AG09309 (cell line): ENCODE measurements at regions not wholly inside any gene's neighbourhood (a gene's known extent, or its start where the extent isn't known, plus 50 kb on each side); places are given as distances from the start of the nearest gene placed in this dataset.

Experiments used
- DNase-seq: peaks from one replicate; pipeline ENCODE4 v3.0.0-alpha.2; 2010; ENCODE audit warnings: low read depth
- H3K4me3 ChIP-seq: 2 replicates; pipeline ENCODE4 v1.5.1; 2011; ENCODE audit warnings: mild to moderate bottlenecking, low read depth, low read length, moderate library complexity; ENCODE audit not compliant: control insufficient read depth
- TF ChIP-seq, protein P1 (sequence below): IDR thresholded peaks from 2 replicates; pipeline ENCODE4 v1.5.1; 2011; ENCODE audit warnings: mild to moderate bottlenecking, low read depth, low read length, inconsistent platforms; ENCODE audit not compliant: insufficient read depth, control insufficient read depth; ENCODE audit errors: missing control alignments

DNA sequence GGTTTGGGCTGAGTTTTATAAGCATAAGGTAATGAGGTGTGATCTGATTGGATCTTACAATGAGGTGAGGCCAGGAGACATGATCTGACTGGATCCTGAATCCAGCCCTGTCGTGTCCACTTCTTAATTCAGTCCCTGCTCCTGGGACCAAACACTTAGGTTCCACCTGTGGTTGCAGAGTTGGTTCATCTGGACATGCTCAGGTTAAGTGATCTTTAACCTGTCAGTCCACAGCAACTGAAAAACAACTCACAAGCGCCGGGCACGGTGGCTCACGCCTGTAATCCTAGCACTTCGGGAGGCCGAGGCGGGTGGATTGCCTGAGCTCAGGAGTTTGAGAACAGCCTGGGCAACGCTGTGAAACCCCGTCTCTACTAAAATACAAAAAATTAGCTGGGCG, 679.3 kb upstream of the ALCAM start:
- TF ChIP-seq, protein P1, sequence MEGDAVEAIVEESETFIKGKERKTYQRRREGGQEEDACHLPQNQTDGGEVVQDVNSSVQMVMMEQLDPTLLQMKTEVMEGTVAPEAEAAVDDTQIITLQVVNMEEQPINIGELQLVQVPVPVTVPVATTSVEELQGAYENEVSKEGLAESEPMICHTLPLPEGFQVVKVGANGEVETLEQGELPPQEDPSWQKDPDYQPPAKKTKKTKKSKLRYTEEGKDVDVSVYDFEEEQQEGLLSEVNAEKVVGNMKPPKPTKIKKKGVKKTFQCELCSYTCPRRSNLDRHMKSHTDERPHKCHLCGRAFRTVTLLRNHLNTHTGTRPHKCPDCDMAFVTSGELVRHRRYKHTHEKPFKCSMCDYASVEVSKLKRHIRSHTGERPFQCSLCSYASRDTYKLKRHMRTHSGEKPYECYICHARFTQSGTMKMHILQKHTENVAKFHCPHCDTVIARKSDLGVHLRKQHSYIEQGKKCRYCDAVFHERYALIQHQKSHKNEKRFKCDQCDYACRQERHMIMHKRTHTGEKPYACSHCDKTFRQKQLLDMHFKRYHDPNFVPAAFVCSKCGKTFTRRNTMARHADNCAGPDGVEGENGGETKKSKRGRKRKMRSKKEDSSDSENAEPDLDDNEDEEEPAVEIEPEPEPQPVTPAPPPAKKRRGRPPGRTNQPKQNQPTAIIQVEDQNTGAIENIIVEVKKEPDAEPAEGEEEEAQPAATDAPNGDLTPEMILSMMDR, result no peak
- no peak overlapping the region for H3K4me3 ChIP-seq
- no peak for DNase-seq

DNA sequence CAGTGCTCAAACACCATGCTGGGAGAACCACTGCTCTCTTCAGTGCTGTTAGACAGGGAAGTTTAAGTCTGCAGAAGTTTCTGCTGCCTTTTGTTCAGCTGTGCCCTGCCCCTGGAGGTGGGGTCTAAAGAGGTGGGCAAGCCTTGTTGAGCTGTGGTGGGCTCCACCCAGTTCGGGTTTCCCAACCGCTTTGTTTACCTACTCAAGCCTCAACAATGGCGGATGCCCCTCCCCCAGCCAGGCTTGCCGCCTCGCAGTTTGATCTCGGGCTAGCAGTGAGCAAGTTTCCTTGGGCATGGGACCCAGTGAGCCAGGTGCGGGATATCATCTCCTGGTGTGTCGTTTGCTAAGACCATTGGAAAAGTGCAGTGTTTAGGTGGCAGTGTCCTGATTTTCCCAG, 670.2 kb upstream of the ALCAM start:
- H3K4me3 ChIP-seq, result no peak overlapping the region
- DNase-seq, result no peak
- TF ChIP-seq, protein P1, result no peak

DNA sequence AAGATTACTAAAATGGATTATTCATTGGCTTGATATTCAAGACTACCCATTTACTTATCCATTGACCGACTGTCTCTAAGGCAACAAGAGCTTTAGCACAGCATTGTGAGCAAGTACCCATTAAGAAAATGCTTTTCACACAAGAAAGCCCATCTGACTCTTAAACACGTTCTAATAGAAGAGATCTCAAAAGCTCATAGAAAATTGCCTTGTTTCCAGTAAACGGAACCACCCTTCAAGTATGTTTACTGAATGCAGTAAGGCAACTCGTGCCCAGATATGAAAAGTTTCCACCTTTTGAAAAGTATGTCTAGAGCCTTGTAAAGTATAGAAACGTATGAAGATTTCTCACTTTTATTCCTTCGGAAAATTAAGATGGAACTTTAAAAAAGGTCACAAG, 655.3 kb upstream of the ALCAM start:
- no peak overlapping the region for H3K4me3 ChIP-seq
- TF ChIP-seq, protein P1, result no peak
- no peak for DNase-seq

DNA sequence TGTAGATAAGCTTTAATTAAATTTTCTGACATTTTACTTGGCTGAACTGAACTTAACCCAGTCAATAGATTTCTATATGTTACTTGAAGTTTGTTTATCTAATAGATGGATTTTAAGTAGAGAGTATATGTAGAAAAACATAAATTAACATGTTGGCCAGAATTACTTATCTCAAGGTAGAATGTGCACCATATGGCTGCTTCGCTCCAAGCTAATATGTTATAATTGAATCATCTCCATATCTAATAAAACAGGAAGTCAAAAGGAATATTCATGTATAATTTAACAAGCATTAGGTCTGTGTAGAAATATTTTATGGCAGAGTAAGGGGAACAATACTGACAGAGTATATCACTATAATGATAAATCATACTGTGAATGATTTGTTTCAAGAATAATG, 650.7 kb upstream of the ALCAM start:
- H3K4me3 ChIP-seq, result no peak overlapping the region
- TF ChIP-seq, protein P1, result no peak
- no peak for DNase-seq

DNA sequence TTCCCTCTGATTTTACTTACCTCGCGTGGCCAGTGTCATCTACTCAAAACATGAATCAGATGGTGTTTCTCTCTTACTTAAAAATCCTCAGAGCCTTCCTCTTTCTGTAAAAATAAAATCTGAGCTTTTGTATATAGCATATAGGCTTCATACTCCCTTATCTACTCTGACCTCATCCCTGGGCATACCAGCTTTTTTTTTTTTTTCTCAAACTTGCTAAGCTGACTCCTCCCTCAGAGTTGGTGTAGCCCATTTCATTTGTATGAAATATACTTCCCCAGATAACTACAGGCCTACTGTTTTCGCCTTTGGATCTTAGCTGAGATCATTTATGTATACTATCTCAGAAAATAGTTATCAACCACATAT, 648.9 kb upstream of the ALCAM start:
- TF ChIP-seq, protein P1, result no peak
- no peak overlapping the region for H3K4me3 ChIP-seq
- DNase-seq, result no peak

DNA sequence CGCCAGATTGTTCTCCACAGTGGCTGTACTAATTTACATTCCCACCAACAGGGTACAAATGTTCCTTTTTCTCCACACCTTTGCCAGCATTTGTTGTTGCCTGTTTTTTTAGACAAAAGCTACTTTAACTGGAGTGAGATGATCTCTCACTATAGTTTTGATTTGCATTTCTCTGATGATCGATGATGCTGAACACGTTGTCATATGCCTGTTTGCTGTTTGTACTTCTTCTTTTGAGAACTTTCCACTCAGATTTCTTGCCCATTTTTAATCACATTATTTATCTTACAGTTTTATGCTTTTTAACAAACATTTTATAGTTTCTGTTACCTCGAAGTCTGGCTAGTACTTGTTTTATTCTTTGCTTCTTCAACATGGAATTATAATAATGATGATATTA, 643.7 kb upstream of the ALCAM start:
- DNase-seq, result no peak
- TF ChIP-seq, protein P1, result no peak
- no peak overlapping the region for H3K4me3 ChIP-seq

DNA sequence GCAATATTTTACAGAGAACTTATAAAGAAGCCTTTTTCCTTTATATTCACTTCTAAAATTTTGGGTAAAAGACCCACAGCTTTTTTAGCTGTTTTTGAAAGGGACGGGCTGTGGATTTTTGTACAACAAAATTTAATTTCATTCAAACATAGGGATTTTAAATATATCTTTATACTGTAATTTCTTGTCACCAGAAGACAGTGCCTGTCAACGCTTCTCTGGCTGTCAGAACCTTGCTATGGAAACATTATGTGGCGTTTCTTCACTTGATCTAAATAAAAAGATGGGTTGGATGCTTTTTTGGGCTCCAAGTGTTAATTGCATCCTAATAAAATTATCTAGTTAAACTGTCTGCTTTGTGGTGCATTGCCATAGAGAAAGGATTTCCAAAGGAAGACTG, 635.6 kb upstream of the ALCAM start:
- DNase-seq, result no peak
- no peak overlapping the region for H3K4me3 ChIP-seq
- TF ChIP-seq, protein P1, result no peak
